ENCODE measurements at regions not wholly inside any gene's neighbourhood (a gene's known extent, or its start where the extent isn't known, plus 50 kb on each side); places are given as distances from the start of the nearest gene placed in this dataset.

DNA sequence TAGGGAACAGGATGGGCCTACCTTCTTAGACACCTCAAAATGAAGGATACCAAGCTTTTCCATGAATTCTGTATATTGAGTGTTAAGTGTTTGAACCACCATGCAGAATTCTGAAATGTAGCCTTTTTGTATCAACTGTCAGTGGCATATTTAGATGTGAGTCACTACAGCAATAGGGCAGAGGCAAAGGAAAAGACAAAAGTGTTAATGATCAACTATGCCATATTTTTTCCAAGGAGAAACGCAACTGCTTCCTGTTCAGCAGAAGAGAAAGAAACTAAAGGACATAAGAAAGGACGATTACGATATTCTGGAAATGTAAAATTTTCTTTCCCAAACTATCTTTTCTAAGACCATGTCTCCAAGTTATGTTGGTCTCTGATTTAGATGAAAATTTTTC, 104.6 kb upstream of the RSPO3 start:
- TF ChIP-seq CTCF (tag by site-specific recombination; IDR thresholded peaks at IDR 0.05): no peak
- no peak for TF ChIP-seq TSHZ1 (tag by site-specific recombination; IDR thresholded peaks at IDR 0.05; ENCODE audit: borderline replicate concordance)
- TF ChIP-seq, protein P1, sequence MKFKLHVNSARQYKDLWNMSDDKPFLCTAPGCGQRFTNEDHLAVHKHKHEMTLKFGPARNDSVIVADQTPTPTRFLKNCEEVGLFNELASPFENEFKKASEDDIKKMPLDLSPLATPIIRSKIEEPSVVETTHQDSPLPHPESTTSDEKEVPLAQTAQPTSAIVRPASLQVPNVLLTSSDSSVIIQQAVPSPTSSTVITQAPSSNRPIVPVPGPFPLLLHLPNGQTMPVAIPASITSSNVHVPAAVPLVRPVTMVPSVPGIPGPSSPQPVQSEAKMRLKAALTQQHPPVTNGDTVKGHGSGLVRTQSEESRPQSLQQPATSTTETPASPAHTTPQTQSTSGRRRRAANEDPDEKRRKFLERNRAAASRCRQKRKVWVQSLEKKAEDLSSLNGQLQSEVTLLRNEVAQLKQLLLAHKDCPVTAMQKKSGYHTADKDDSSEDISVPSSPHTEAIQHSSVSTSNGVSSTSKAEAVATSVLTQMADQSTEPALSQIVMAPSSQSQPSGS (tag by site-specific recombination; IDR thresholded peaks at IDR 0.05; ENCODE audit: low read depth): no peak
- TF ChIP-seq ZNF239 (tag by site-specific recombination; IDR thresholded peaks at IDR 0.05): no peak
- no peak for TF ChIP-seq ZNF768 (tag by site-specific recombination; IDR thresholded peaks at IDR 0.05)
- TF ChIP-seq ZNF140 (tag by site-specific recombination; IDR thresholded peaks at IDR 0.05): no peak
- TF ChIP-seq, protein P2, sequence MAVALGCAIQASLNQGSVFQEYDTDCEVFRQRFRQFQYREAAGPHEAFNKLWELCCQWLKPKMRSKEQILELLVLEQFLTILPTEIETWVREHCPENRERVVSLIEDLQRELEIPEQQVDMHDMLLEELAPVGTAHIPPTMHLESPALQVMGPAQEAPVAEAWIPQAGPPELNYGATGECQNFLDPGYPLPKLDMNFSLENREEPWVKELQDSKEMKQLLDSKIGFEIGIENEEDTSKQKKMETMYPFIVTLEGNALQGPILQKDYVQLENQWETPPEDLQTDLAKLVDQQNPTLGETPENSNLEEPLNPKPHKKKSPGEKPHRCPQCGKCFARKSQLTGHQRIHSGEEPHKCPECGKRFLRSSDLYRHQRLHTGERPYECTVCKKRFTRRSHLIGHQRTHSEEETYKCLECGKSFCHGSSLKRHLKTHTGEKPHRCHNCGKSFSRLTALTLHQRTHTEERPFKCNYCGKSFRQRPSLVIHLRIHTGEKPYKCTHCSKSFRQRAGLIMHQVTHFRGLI (tag by site-specific recombination; IDR thresholded peaks at IDR 0.05): no peak

All from HEK293 (cell line).